Activated T-helper 17 cell treated with anti-CD3 and anti-CD28 coated beads, Interleukin-2, amount 50 U/mL, for 72 hours (primary cell): ENCODE measurements at regions not wholly inside any gene's neighbourhood (a gene's known extent, or its start where the extent isn't known, plus 50 kb on each side); places are given as distances from the start of the nearest gene placed in this dataset.

ENCODE experiments used
- ATAC-seq: fragments of 150-1000 bp; cut with Tn5 transposase; replicated peaks from 2 replicates; pipeline ENCODE4 v1.10.0; 2021; ENCODE audit warnings: mild to moderate bottlenecking, moderate library complexity
- H3K27ac Mint-ChIP-seq: one replicate; pipeline ENCODE4 v1.8.0; 2022; ENCODE audit warnings: mixed read lengths
- H3K27me3 Mint-ChIP-seq: one replicate; pipeline ENCODE4 v1.8.0; 2022; ENCODE audit warnings: mixed read lengths
- H3K36me3 Mint-ChIP-seq: one replicate; pipeline ENCODE4 v1.8.0; 2022; ENCODE audit warnings: low read depth, mild to moderate bottlenecking, mixed read lengths
- H3K4me1 Mint-ChIP-seq: one replicate; pipeline ENCODE4 v1.8.0; 2022; ENCODE audit warnings: mixed read lengths
- H3K4me3 Mint-ChIP-seq: one replicate; pipeline ENCODE4 v1.8.0; 2022; ENCODE audit warnings: mild to moderate bottlenecking, mixed read lengths
- H3K9me3 Mint-ChIP-seq: one replicate; pipeline ENCODE4 v1.8.0; 2022; ENCODE audit warnings: mixed read lengths

DNA sequence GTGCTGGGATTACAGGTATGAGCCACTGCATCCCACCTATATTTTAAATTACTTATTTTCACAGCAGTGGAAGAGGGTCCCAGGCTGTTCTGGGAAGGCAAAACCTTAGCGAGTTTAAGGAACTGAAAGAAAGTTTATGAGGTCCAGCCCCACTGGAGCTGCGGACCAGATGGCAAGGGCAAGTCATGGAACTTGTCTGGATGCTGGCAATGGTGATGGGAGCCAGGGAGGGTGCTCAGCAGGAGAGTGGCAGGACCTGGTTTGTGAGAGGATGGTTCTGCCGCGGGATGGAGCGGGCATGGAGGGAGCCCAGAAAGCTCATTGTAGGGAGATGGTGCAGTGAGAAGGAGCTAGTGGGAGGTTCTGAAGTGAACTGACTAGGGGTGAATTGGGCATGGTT lies 50.6 kb upstream of the SLC45A1 start:
- no peak overlapping the region for H3K4me3 Mint-ChIP-seq
- no peak overlapping the region for H3K27ac Mint-ChIP-seq

DNA sequence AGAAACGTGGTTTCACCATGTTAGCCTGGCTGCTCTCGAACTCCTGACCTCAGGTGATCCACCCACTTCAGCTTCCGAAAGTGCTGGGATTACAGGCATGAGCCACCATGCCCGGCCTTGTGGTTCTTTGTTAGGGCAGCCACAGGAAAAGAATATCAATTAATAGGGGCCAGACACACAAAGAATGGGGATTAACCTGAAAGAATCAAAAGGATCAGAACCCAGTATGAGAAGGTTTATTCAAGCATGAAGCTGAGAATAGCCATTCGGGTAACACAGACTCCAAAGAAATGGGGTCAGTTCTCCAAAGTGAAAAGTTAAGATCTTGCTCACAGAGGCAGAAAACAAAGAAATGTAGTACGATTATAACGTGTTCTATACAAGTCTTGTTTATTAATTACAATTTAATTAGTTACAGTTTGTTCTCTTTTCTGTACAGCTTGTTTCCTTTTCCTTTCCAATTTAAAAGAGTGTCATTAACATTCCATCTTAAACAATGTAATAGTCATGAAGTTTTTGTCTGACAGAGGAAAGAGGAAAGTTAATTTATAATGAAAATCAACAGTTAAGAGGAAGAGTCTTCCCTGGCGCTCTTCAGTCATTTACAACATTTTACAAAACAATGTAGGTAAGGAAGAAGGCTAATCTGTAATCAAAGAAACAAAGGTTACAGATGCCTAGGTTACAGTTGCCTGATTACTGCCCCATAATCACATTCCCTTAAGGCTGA lies 51.3 kb upstream of the SLC45A1 start:
- ATAC-seq: no peak
- Mint-ChIP-seq H3K27me3 (peaks cover 6% of the 10 kb centered on the region), H3K27ac (no peak overlapping the region), H3K4me1 (no peaks in the 10 kb centered on the region), H3K9me3 (no peaks in the 10 kb centered on the region), H3K4me3 (no peak overlapping the region), H3K36me3 (no peaks in the 10 kb centered on the region)

More for the DNA sequence above, 50.6 kb upstream of the SLC45A1 start:
- H3K4me1 Mint-ChIP-seq: no peaks in the 10 kb centered on the region
- no peaks in the 10 kb centered on the region for H3K36me3 Mint-ChIP-seq
- no peak for ATAC-seq
- H3K27me3 Mint-ChIP-seq: peaks cover 6% of the 10 kb centered on the region
- H3K9me3 Mint-ChIP-seq: no peaks in the 10 kb centered on the region

- no peak for ATAC-seq
- H3K4me1 Mint-ChIP-seq: no peaks in the 10 kb centered on the region
- H3K36me3 Mint-ChIP-seq: no peaks in the 10 kb centered on the region
- H3K27ac Mint-ChIP-seq: no peak overlapping the region
- H3K4me3 Mint-ChIP-seq: no peak overlapping the region
- no peaks in the 10 kb centered on the region for H3K9me3 Mint-ChIP-seq
- peaks cover 11% of the 10 kb centered on the region for H3K27me3 Mint-ChIP-seq
Observed at GRCh38 chr1:8263791-8264190, 54.1 kb upstream of the SLC45A1 start.

DNA sequence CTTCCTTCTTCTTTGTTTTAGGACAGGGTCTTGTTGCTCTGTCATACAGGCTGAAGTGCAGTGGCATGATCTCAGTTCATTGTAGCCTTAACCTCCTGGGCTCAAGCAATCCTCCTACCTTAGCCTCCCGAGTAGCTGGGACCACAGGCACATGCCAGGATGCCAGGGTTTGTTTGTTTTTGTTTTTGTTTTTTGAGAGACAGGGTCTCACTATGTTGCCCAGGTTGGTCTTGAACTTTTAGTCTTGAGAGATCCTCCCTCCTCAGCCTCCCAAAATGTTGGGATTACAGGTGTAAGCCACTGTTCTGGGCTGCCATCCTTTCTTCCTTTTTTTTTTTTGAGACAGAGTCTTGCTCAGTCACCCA lies 56.5 kb upstream of the SLC45A1 start:
- H3K4me3 Mint-ChIP-seq: no peak overlapping the region
- no peak for ATAC-seq
- no peaks in the 10 kb centered on the region for H3K9me3 Mint-ChIP-seq
- H3K27me3 Mint-ChIP-seq: peaks cover 10% of the 10 kb centered on the region
- H3K4me1 Mint-ChIP-seq: peaks cover 5% of the 10 kb centered on the region
- H3K27ac Mint-ChIP-seq: no peak overlapping the region
- H3K36me3 Mint-ChIP-seq: no peaks in the 10 kb centered on the region

- Mint-ChIP-seq H3K4me3 (no peak overlapping the region), H3K36me3 (no peaks in the 10 kb centered on the region), H3K27ac (no peak overlapping the region), H3K9me3 (no peaks in the 10 kb centered on the region), H3K4me1 (peaks cover 5% of the 10 kb centered on the region), H3K27me3 (peaks cover 10% of the 10 kb centered on the region)
- no peak for ATAC-seq
Observed at GRCh38 chr1:8259498-8260290, 58.2 kb upstream of the SLC45A1 start.

DNA sequence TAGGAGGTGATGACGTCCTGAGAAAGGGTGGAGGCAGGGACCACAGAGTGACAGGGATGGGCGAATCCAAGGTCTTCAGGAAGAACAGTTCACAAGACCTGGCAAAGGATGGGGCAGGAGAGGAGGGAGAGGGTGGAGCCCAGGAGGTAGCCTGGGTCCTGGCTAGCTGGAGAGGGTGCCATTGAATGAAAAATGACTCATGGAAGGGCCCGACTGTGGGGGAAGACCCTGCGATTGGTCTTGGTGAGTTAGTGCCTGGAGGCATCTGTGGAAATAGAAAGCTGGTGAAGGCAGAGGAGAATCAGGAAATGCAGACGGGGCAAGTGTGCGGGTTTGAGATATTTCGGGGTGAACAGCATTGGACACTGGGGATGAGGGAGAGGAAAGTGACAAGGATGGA lies 60.3 kb upstream of the SLC45A1 start:
- H3K36me3 Mint-ChIP-seq: no peaks in the 10 kb centered on the region
- peaks cover 7% of the 10 kb centered on the region for H3K4me1 Mint-ChIP-seq
- H3K9me3 Mint-ChIP-seq: no peaks in the 10 kb centered on the region
- peaks cover 10% of the 10 kb centered on the region for H3K27me3 Mint-ChIP-seq
- peak overlapping the region; percentile 65 for H3K27ac Mint-ChIP-seq
- no peak for ATAC-seq
- H3K4me3 Mint-ChIP-seq: no peak overlapping the region

DNA sequence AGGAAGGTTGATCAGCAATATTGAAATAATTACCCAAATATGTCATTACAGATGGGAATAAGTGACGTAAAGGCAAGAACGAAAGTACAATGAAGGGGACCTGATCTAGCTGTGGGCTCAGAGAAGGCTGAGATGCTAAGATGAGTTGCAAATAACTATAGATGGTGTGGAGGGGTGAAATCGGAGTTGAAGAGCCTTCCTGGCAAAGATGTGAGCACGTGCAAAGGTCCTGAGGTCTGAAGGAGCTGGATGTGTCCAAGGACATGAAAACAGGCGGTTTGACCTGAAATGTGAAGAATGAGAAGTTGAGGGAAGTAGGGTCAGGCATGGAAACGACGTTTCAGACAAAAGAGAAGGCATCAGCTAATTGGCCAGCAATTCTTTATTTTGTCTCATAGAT lies 61.6 kb upstream of the SLC45A1 start:
- no peak for ATAC-seq
- Mint-ChIP-seq H3K9me3 (no peaks in the 10 kb centered on the region), H3K36me3 (no peaks in the 10 kb centered on the region), H3K27me3 (peaks cover 10% of the 10 kb centered on the region), H3K27ac (no peak overlapping the region), H3K4me1 (peaks cover 8% of the 10 kb centered on the region), H3K4me3 (no peak overlapping the region)

GRCh38 chr1:8255712-8256111 lies 62.2 kb upstream of the SLC45A1 start:
- Mint-ChIP-seq H3K27ac (no peak overlapping the region), H3K27me3 (peaks cover 10% of the 10 kb centered on the region), H3K9me3 (no peaks in the 10 kb centered on the region), H3K4me3 (no peak overlapping the region), H3K4me1 (peaks cover 8% of the 10 kb centered on the region), H3K36me3 (no peaks in the 10 kb centered on the region)
- no peak for ATAC-seq

GRCh38 chr1:8252266-8252951 lies 65.5 kb upstream of the SLC45A1 start:
- ATAC-seq: peak; percentile 49
- Mint-ChIP-seq H3K27ac (no peak overlapping the region), H3K4me3 (no peak overlapping the region), H3K36me3 (no peaks in the 10 kb centered on the region), H3K4me1 (peaks cover 12% of the 10 kb centered on the region), H3K27me3 (peaks cover 3% of the 10 kb centered on the region), H3K9me3 (no peaks in the 10 kb centered on the region)

- Mint-ChIP-seq H3K27me3 (no peaks in the 10 kb centered on the region), H3K4me1 (peaks cover 8% of the 10 kb centered on the region), H3K9me3 (no peaks in the 10 kb centered on the region), H3K36me3 (no peaks in the 10 kb centered on the region), H3K27ac (no peak overlapping the region), H3K4me3 (no peak overlapping the region)
- ATAC-seq: no peak
Observed at GRCh38 chr1:8251635-8252034, 66.3 kb upstream of the SLC45A1 start.

GRCh38 chr1:8249838-8250237 lies 68.1 kb upstream of the SLC45A1 start:
- Mint-ChIP-seq H3K27me3 (no peaks in the 10 kb centered on the region), H3K4me1 (peaks cover 8% of the 10 kb centered on the region), H3K27ac (peak overlapping the region; percentile 13), H3K36me3 (no peaks in the 10 kb centered on the region), H3K9me3 (no peaks in the 10 kb centered on the region), H3K4me3 (no peak overlapping the region)
- ATAC-seq: no peak

- no peak overlapping the region for H3K4me3 Mint-ChIP-seq
- H3K27ac Mint-ChIP-seq: no peak overlapping the region
- no peaks in the 10 kb centered on the region for H3K9me3 Mint-ChIP-seq
- H3K36me3 Mint-ChIP-seq: no peaks in the 10 kb centered on the region
- no peak for ATAC-seq
- peaks cover 8% of the 10 kb centered on the region for H3K4me1 Mint-ChIP-seq
- no peaks in the 10 kb centered on the region for H3K27me3 Mint-ChIP-seq
Observed at GRCh38 chr1:8247811-8248436, 70.0 kb upstream of the SLC45A1 start.

GRCh38 chr1:8244304-8244703 lies 73.6 kb upstream of the SLC45A1 start:
- Mint-ChIP-seq H3K27me3 (peaks cover 7% of the 10 kb centered on the region), H3K27ac (no peak overlapping the region), H3K4me3 (no peak overlapping the region), H3K4me1 (no peaks in the 10 kb centered on the region), H3K9me3 (no peaks in the 10 kb centered on the region), H3K36me3 (no peaks in the 10 kb centered on the region)
- ATAC-seq: no peak

- H3K27me3 Mint-ChIP-seq: peaks cover 7% of the 10 kb centered on the region
- H3K27ac Mint-ChIP-seq: no peak overlapping the region
- no peaks in the 10 kb centered on the region for H3K36me3 Mint-ChIP-seq
- H3K4me3 Mint-ChIP-seq: no peak overlapping the region
- H3K4me1 Mint-ChIP-seq: no peaks in the 10 kb centered on the region
- no peak for ATAC-seq
- no peaks in the 10 kb centered on the region for H3K9me3 Mint-ChIP-seq
Observed at GRCh38 chr1:8242498-8242897, 75.4 kb upstream of the SLC45A1 start.
